ENCODE measurements at regions not wholly inside any gene's neighbourhood (a gene's known extent, or its start where the extent isn't known, plus 50 kb on each side); places are given as distances from the start of the nearest gene placed in this dataset.

- no peak for TF ChIP-seq CTCF (IDR thresholded peaks at IDR 0.05 in 4 of 5, conservative IDR thresholded peaks at IDR 0.05 in 1 of 5)
- TF ChIP-seq POLR2A (IDR thresholded peaks at IDR 0.05) = no peak
These were observed 50.4 kb upstream of the WDR11 start for GRCh38 chr10:120800528-120801323.

Measured in gastrocnemius medialis (tissue), 4 donors.